OCI-LY3 (cell line): ENCODE measurements at regions not wholly inside any gene's neighbourhood (a gene's known extent, or its start where the extent isn't known, plus 50 kb on each side); places are given as distances from the start of the nearest gene placed in this dataset.

Source experiments
- H2AFZ ChIP-seq: fragments of 200-600, 300-600 bp; shearing (Covaris generic); 2 replicates; pipeline ENCODE4 v1.6.0; 2014; ENCODE audit warnings: antibody characterized with exemption, low read depth, low read length
- H3K27ac ChIP-seq: fragments of 200-600, 300-600 bp; sonication (generic); 2 replicates; pipeline ENCODE4 v1.5.1; 2014; ENCODE audit warnings: mild to moderate bottlenecking, low read length, moderate library complexity, mixed read lengths
- H3K27me3 ChIP-seq: fragments of 200-600, 300-600 bp; sonication (generic); 2 replicates; pipeline ENCODE4 v1.6.1; 2014; ENCODE audit warnings: low read depth, low read length, mixed read lengths
- H3K36me3 ChIP-seq: fragments of 200-600, 300-600 bp; sonication (generic); replicated peaks from 2 replicates; pipeline ENCODE3; 2014; ENCODE audit warnings: low read depth, low read length, mixed read lengths
- H3K4me1 ChIP-seq: fragments of 300-600, 200-600 bp; sonication (generic); 2 replicates; pipeline ENCODE4 v1.6.1; 2014; ENCODE audit warnings: low read length, mixed read lengths
- H3K4me2 ChIP-seq: fragments of 200-600, 300-600 bp; sonication (generic); 2 replicates; pipeline ENCODE4 v1.6.1; 2014; ENCODE audit warnings: low read length, mixed read lengths
- H3K4me3 ChIP-seq: fragments of 300-600, 200-600 bp; sonication (generic); 2 replicates; pipeline ENCODE4 v1.5.1; 2014; ENCODE audit warnings: antibody characterized with exemption, mild to moderate bottlenecking, low read length, moderate library complexity
- H3K79me2 ChIP-seq: fragments of 300-600, 200-600 bp; shearing (Covaris generic); 2 replicates; pipeline ENCODE4 v1.6.1; 2014; ENCODE audit warnings: mild to moderate bottlenecking, low read length, mixed read lengths
- H3K9ac ChIP-seq: fragments of 300-600, 200-600 bp; shearing (Covaris generic); 2 replicates; pipeline ENCODE4 v1.6.0; 2014; ENCODE audit warnings: mild to moderate bottlenecking, low read length, moderate library complexity
- H3K9me3 ChIP-seq: fragments of 200-600, 300-600 bp; shearing (Covaris generic); 2 replicates; pipeline ENCODE4 v1.6.1; 2014; ENCODE audit warnings: low read length, mixed read lengths; ENCODE audit not compliant: insufficient read depth
- H4K20me1 ChIP-seq: fragments of 200-600, 300-600 bp; sonication (generic); 2 replicates; pipeline ENCODE4 v1.6.1; 2016; ENCODE audit warnings: low read length, mixed read lengths; ENCODE audit not compliant: insufficient read depth
- EZH2phosphoT487 ChIP-seq: fragments of 200-600 bp; shearing (Covaris generic); IDR thresholded peaks from 2 replicates; pipeline ENCODE4 v1.6.1; 2018; ENCODE audit warnings: antibody characterized with exemption, mixed run types, low read depth
- TF ChIP-seq, protein P1 (sequence below): fragments of 200-600, 300-600 bp; sonication (generic); IDR thresholded peaks from 2 replicates; pipeline ENCODE4 v1.5.1; 2014; ENCODE audit warnings: antibody characterized with exemption, low read length, low read depth

GRCh38 chr11:105206633-105207032, 67.1 kb upstream of the CARD18 start:
- no peak overlapping the region for H3K4me3 ChIP-seq
- TF ChIP-seq, protein P1, sequence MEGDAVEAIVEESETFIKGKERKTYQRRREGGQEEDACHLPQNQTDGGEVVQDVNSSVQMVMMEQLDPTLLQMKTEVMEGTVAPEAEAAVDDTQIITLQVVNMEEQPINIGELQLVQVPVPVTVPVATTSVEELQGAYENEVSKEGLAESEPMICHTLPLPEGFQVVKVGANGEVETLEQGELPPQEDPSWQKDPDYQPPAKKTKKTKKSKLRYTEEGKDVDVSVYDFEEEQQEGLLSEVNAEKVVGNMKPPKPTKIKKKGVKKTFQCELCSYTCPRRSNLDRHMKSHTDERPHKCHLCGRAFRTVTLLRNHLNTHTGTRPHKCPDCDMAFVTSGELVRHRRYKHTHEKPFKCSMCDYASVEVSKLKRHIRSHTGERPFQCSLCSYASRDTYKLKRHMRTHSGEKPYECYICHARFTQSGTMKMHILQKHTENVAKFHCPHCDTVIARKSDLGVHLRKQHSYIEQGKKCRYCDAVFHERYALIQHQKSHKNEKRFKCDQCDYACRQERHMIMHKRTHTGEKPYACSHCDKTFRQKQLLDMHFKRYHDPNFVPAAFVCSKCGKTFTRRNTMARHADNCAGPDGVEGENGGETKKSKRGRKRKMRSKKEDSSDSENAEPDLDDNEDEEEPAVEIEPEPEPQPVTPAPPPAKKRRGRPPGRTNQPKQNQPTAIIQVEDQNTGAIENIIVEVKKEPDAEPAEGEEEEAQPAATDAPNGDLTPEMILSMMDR = no peak
- TF ChIP-seq EZH2phosphoT487 = no peak
- no peaks in the 10 kb centered on the region for H3K9me3 ChIP-seq
- H3K79me2 ChIP-seq = no peaks in the 10 kb centered on the region
- no peak overlapping the region for H3K9ac ChIP-seq
- H3K4me1 ChIP-seq = peaks cover 26% of the 10 kb centered on the region
- H3K36me3 ChIP-seq = peaks cover 2% of the 10 kb centered on the region
- no peaks in the 10 kb centered on the region for H3K27me3 ChIP-seq
- no peak overlapping the region for H3K4me2 ChIP-seq
- no peaks in the 10 kb centered on the region for H4K20me1 ChIP-seq
- H3K27ac ChIP-seq = no peak overlapping the region
- H2AFZ ChIP-seq = no peak overlapping the region

DNA sequence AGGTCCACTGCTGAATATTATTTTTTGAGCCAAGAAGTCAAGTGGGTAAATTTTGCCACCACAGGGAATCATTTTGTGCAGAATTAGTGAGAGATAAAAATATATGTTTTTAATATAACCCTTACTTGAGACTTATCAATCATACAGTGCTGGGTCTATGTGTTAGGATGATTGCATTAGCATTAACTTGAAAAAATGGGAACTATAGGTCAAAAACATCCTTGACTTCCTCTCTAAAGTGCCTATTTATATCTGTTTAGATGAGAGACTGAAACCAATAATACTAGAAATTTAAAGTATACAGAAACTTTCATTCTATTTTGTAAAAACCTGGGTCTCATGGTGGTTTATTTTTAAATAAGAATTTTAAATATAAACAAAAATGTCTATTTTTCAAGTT, 65.1 kb upstream of the CARD18 start:
- Histone ChIP-seq H4K20me1 (no peaks in the 10 kb centered on the region), H3K4me2 (no peak overlapping the region), H3K27me3 (no peaks in the 10 kb centered on the region), H3K9ac (no peak overlapping the region), H3K4me3 (no peak overlapping the region), H3K9me3 (no peaks in the 10 kb centered on the region), H3K79me2 (no peaks in the 10 kb centered on the region), H3K4me1 (peaks cover 26% of the 10 kb centered on the region), H3K27ac (no peak overlapping the region), H2AFZ (no peak overlapping the region), H3K36me3 (peaks cover 2% of the 10 kb centered on the region)
- TF ChIP-seq EZH2phosphoT487 = no peak
- TF ChIP-seq, protein P1 = no peak

DNA sequence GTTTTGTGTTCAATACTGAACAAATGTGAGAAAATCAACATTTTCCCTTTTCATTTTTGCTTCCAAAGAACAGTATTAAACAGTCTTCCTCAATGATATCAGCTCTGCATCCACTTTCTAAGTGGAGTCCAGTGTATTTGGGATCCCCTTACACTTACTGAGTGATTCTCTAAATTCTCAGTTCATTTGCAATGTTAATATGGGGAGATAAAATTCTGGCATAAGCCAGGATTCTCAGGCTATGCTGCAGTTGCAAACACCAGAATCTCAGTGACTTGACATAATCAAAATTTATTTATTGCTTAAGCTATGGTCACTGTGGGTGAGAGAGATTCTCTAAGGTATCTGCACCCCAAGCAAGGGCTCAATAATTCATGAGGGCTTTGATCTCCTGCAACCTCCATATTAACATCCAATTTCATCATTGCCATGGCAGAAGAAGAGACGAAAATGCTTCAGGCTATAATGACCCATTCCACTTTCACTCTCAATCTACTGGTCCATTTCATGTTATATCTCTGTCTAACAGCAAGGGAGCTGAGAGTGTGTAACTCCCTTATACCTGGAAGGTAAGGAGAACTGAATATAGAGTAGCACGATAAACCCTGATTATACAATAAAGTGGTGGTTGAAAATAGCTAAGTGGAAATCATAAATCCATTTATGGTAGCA, 64.1 kb upstream of the CARD18 start:
- Histone ChIP-seq H3K27ac (no peak overlapping the region), H3K36me3 (peaks cover 2% of the 10 kb centered on the region), H3K9me3 (no peaks in the 10 kb centered on the region), H3K27me3 (no peaks in the 10 kb centered on the region), H2AFZ (no peak overlapping the region), H3K4me1 (peaks cover 22% of the 10 kb centered on the region), H4K20me1 (no peaks in the 10 kb centered on the region), H3K79me2 (no peaks in the 10 kb centered on the region), H3K9ac (no peak overlapping the region), H3K4me3 (no peak overlapping the region), H3K4me2 (no peak overlapping the region)
- TF ChIP-seq, protein P1 = no peak
- TF ChIP-seq EZH2phosphoT487 = no peak

DNA sequence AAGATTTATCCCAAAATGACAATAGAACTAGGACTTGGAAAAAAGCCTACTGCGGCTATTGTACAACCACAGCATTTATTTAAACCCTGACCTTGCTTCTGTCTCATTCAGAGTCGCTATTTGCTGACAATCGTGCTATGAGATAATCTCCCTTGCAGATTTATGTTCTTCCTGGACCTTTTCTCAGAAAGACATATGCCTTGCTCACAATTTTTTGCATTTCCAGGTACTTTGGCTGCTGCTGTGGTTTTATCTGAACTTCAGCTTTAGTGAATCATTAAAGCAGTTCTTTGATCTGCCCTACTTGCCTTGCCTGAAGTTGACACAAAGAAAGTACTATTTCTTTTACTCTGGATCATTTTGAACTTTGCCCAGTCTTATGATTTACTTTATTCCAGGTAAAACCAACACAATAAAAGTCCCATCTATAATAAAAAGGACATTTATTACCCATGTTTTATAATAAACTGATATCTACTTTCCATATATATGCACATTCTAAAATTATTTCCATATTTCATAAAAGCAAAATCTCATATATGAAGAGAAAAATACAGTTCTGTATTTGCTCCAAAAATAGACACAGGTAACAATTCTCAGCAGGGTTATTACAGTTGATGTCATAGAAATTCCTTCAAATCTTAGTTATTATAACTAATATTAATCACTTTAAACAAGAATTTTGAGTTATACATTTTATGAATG, 63.4 kb upstream of the CARD18 start:
- H3K9ac ChIP-seq = no peak overlapping the region
- no peaks in the 10 kb centered on the region for H3K9me3 ChIP-seq
- H3K27ac ChIP-seq = no peak overlapping the region
- peaks cover 15% of the 10 kb centered on the region for H3K4me1 ChIP-seq
- H3K4me2 ChIP-seq = no peak overlapping the region
- H2AFZ ChIP-seq = no peak overlapping the region
- H3K79me2 ChIP-seq = no peaks in the 10 kb centered on the region
- H3K27me3 ChIP-seq = no peaks in the 10 kb centered on the region
- peaks cover 2% of the 10 kb centered on the region for H3K36me3 ChIP-seq
- no peak for TF ChIP-seq EZH2phosphoT487
- TF ChIP-seq, protein P1 = no peak
- H3K4me3 ChIP-seq = no peak overlapping the region
- H4K20me1 ChIP-seq = no peaks in the 10 kb centered on the region
